Endometrial microvascular endothelial cells (primary cell): ENCODE measurements at regions not wholly inside any gene's neighbourhood (a gene's known extent, or its start where the extent isn't known, plus 50 kb on each side); places are given as distances from the start of the nearest gene placed in this dataset.

Experiments
- in situ Hi-C: cut with HindIII; loops from 2 replicates; pipeline ENCODE4 v1.10.0; 2017; ENCODE audit warnings: low sequenced_read_pairs, low pct_unique_long_range_greater_than_20kb; ENCODE audit errors: inconsistent ontology term

GRCh38 chr1:30268923-30269666 is 454.3 kb downstream of the MATN1 start:
- in situ Hi-C loops: no loop called here

GRCh38 chr1:30267856-30268255 is 455.5 kb downstream of the MATN1 start:
- in situ Hi-C loops: no loop called here

GRCh38 chr1:30267046-30267445 is 456.3 kb downstream of the MATN1 start:
- in situ Hi-C loops: no loop called here

GRCh38 chr1:30265127-30266070 is 458.0 kb downstream of the MATN1 start:
- in situ Hi-C loops: no loop called here

- in situ Hi-C loops: no loop called here
Measured at GRCh38 chr1:30264672-30265025, 458.7 kb downstream of the MATN1 start.

- in situ Hi-C loops: no loop called here
Measured at GRCh38 chr1:30263888-30264671, 459.3 kb downstream of the MATN1 start.

GRCh38 chr1:30263405-30263804 is 460.0 kb downstream of the MATN1 start:
- in situ Hi-C loops: no loop called here

GRCh38 chr1:30262158-30262557 is 461.2 kb downstream of the MATN1 start:
- in situ Hi-C loops: no loop called here

GRCh38 chr1:30260318-30260717 is 463.1 kb downstream of the MATN1 start:
- in situ Hi-C loops: no loop called here

GRCh38 chr1:30259631-30260030 is 463.8 kb downstream of the MATN1 start:
- in situ Hi-C loops: no loop called here

GRCh38 chr1:30258876-30259275 is 464.5 kb downstream of the MATN1 start:
- in situ Hi-C loops: no loop called here

- in situ Hi-C loops: no loop called here
Measured at GRCh38 chr1:30258471-30258870, 464.9 kb downstream of the MATN1 start.

GRCh38 chr1:30257742-30258380 is 465.5 kb downstream of the MATN1 start:
- in situ Hi-C loops: no loop called here

- in situ Hi-C loops: no loop called here
Measured at GRCh38 chr1:30257322-30257721, 466.1 kb downstream of the MATN1 start.

- in situ Hi-C loops: no loop called here
Measured at GRCh38 chr1:30256911-30257310, 466.5 kb downstream of the MATN1 start.

- in situ Hi-C loops: no loop called here
Measured at GRCh38 chr1:30255111-30255724, 468.2 kb downstream of the MATN1 start.

GRCh38 chr1:30253807-30254440 is 469.5 kb downstream of the MATN1 start:
- in situ Hi-C loops: no loop called here

GRCh38 chr1:30253361-30253760 is 470.0 kb downstream of the MATN1 start:
- in situ Hi-C loops: no loop called here
